Choroid plexus epithelial cell (primary cell): ENCODE measurements at regions not wholly inside any gene's neighbourhood (a gene's known extent, or its start where the extent isn't known, plus 50 kb on each side); places are given as distances from the start of the nearest gene placed in this dataset.

Source experiments
- DNase-seq: peaks from one replicate; pipeline ENCODE4 v3.0.0-alpha.2; 2010; ENCODE audit warnings: low read depth
- H3K4me3 ChIP-seq: 2 replicates; pipeline ENCODE4 v1.5.1; 2011; ENCODE audit warnings: low read depth, mild to moderate bottlenecking, control low read depth, low read length, moderate library complexity
- CTCF ChIP-seq: conservative IDR thresholded peaks from 2 replicates; pipeline ENCODE4 v1.5.1; 2011; ENCODE audit warnings: low read depth, mild to moderate bottlenecking, control low read depth, inconsistent platforms, low read length, moderate library complexity

GRCh38 chr11:130801333-130802122, 114.8 kb downstream of the SNX19 start:
- TF ChIP-seq CTCF: no peak
- no peak overlapping the region for H3K4me3 ChIP-seq
- DNase-seq: no peak

GRCh38 chr11:130802567-130802966, 113.7 kb downstream of the SNX19 start:
- no peak for DNase-seq
- TF ChIP-seq CTCF: no peak

GRCh38 chr11:130804306-130805076, 111.8 kb downstream of the SNX19 start:
- no peak for DNase-seq
- H3K4me3 ChIP-seq: no peak overlapping the region
- no peak for TF ChIP-seq CTCF

More at GRCh38 chr11:130802567-130802966, 113.7 kb downstream of the SNX19 start:
- H3K4me3 ChIP-seq: no peak overlapping the region

GRCh38 chr11:130806746-130807145, 109.5 kb downstream of the SNX19 start:
- no peak for DNase-seq
- no peak for TF ChIP-seq CTCF
- H3K4me3 ChIP-seq: no peak overlapping the region

- DNase-seq: no peak
- H3K4me3 ChIP-seq: no peak overlapping the region
Observed at GRCh38 chr11:130808541-130808940, 107.7 kb downstream of the SNX19 start.

GRCh38 chr11:130813196-130813595, 103.1 kb downstream of the SNX19 start:
- H3K4me3 ChIP-seq: no peak overlapping the region
- DNase-seq: no peak
- TF ChIP-seq CTCF: no peak

More at GRCh38 chr11:130808541-130808940, 107.7 kb downstream of the SNX19 start:
- TF ChIP-seq CTCF: no peak
